HCT116 (cell line): ENCODE measurements at regions not wholly inside any gene's neighbourhood (a gene's known extent, or its start where the extent isn't known, plus 50 kb on each side); places are given as distances from the start of the nearest gene placed in this dataset.

ENCODE experiments used
- ATAC-seq: fragments of 200-7000 bp; cut with Tn5 transposase; 2 replicates; pipeline ENCODE4 v1.9.1; 2020; ENCODE audit warnings: mild to moderate bottlenecking, moderate library complexity
- BruUV-seq: library from RNA; stranded (reverse); fragments of 400-500 nt; replicated peaks from 2 replicates; lab custom pipeline; 2021; lab: Mats Ljungman, UMichigan
- CTCF ChIA-PET: fragments of 300-600 bp; sonication (Branson Sonifier 250); formaldehyde crosslinking; loops from one replicate; lab custom pipeline; 2021; ENCODE audit warnings: antibody characterized with exemption; lab: Charles Lee
- POLR2A ChIA-PET: fragments of 300-600, 350-600 bp; sonication (Branson Sonifier 250); formaldehyde crosslinking; loops from one replicate; lab custom pipeline; 2021; ENCODE audit warnings: antibody characterized with exemption; lab: Charles Lee
- RAD21 ChIA-PET, 2 experiments: fragments of 300-600 bp; sonication (Branson Sonifier 250); formaldehyde crosslinking; loops; one replicate each; lab custom pipeline; 2023; ENCODE audit warnings: low total read pairs in 2 of 2; ENCODE audit not compliant: uncharacterized antibody in 2 of 2, unreplicated experiment in 2 of 2, low non-redundant PET in 1 of 2; lab: Charles Lee
- DNase-seq: peaks from one replicate; pipeline ENCODE4 v3.0.0-alpha.2; 2010; ENCODE audit warnings: low read depth, low spot score
- H2AFZ ChIP-seq: fragments of 200-600 bp; shearing (Covaris generic), sonication (generic); 2 replicates; pipeline ENCODE4 v1.6.1; 2017; ENCODE audit warnings: low read depth, mixed run types, mixed read lengths, antibody characterized with exemption, low read length; ENCODE audit not compliant: poor library complexity, severe bottlenecking
- H3K27ac ChIP-seq: 2 replicates; pipeline ENCODE4 v1.5.1; 2012; ENCODE audit warnings: low read depth, low read length
- H3K27me3 ChIP-seq: fragments of 200-600 bp; sonication (generic); 2 replicates; pipeline ENCODE4 v1.6.1; 2016; ENCODE audit warnings: mixed run types, low read length, mixed read lengths; ENCODE audit not compliant: insufficient read depth
- H3K36me3 ChIP-seq, 2 experiments: fragments of 200-500 bp in 1 of 2; fragments of 200-600 bp in 1 of 2; sonication (Bioruptor generic) in 1 of 2; sonication (generic) in 1 of 2; 2 replicates each; pipeline versions ENCODE4 v1.5.1 to v1.6.1; 2014 to 2016; ENCODE audit warnings: low read length in 2 of 2, inconsistent platforms in 1 of 2, mixed read lengths in 1 of 2, mixed run types in 1 of 2; ENCODE audit not compliant: insufficient read depth in 2 of 2, control insufficient read depth in 1 of 2
- H3K4me1 ChIP-seq, 2 experiments: fragments of 200-600 bp in 1 of 2; sonication (generic) in 1 of 2; 2 replicates each; pipeline versions ENCODE4 v1.5.1 to v1.6.1; 2012 to 2017; ENCODE audit warnings: low read length in 2 of 2, inconsistent platforms in 1 of 2, mild to moderate bottlenecking in 1 of 2, mixed read lengths in 1 of 2, mixed run types in 1 of 2, moderate library complexity in 1 of 2; ENCODE audit not compliant: insufficient read depth in 2 of 2, control insufficient read depth in 1 of 2
- H3K4me2 ChIP-seq: fragments of 200-600 bp; sonication (generic); 2 replicates; pipeline ENCODE4 v1.6.1; 2017; ENCODE audit warnings: mixed run types, low read length, mixed read lengths
- H3K4me3 ChIP-seq, 2 experiments: fragments of 200-600 bp in 1 of 2; sonication (generic) in 1 of 2; replicated peaks in 1 of 2; 2 replicates each; pipeline ENCODE4 v1.5.1; 2011 to 2016; ENCODE audit warnings: low read length in 2 of 2, control low read depth in 1 of 2, low read depth in 1 of 2, mild to moderate bottlenecking in 1 of 2, mixed read lengths in 1 of 2, mixed run types in 1 of 2
- H3K79me2 ChIP-seq: fragments of 200-600 bp; sonication (generic); 2 replicates; pipeline ENCODE4 v1.6.1; 2017; ENCODE audit warnings: mild to moderate bottlenecking, mixed run types, low read length, moderate library complexity, mixed read lengths; ENCODE audit not compliant: insufficient read depth
- H3K9ac ChIP-seq: fragments of 200-600 bp; sonication (generic); 2 replicates; pipeline ENCODE4 v1.6.1; 2016; ENCODE audit warnings: low read length, mixed read lengths
- H3K9me2 ChIP-seq: fragments of 200-600 bp; sonication (generic), shearing (Covaris generic); 2 replicates; pipeline ENCODE4 v1.6.1; 2017; ENCODE audit warnings: mixed run types, mild to moderate bottlenecking, moderate library complexity; ENCODE audit not compliant: insufficient read depth
- H3K9me3 ChIP-seq, 2 experiments: fragments of 200-500 bp in 1 of 2; fragments of 200-600 bp in 1 of 2; sonication (Bioruptor generic) in 1 of 2; sonication (generic) in 1 of 2; 2 replicates each; pipeline ENCODE4 v1.6.1; 2014 to 2017; ENCODE audit warnings: low read length in 2 of 2, mixed read lengths in 2 of 2, inconsistent platforms in 1 of 2, low read depth in 1 of 2, mild to moderate bottlenecking in 1 of 2, mixed run types in 1 of 2, moderate library complexity in 1 of 2; ENCODE audit not compliant: control insufficient read depth in 1 of 2, insufficient read depth in 1 of 2
- H4K20me1 ChIP-seq: fragments of 200-600 bp; sonication (generic), shearing (Covaris generic); 2 replicates; pipeline ENCODE4 v1.6.1; 2017; ENCODE audit warnings: mixed run types, mild to moderate bottlenecking, moderate library complexity; ENCODE audit not compliant: insufficient read depth
- CBX3 ChIP-seq: IDR thresholded peaks from 2 replicates; pipeline ENCODE4 v1.6.1; 2012; ENCODE audit warnings: low read depth
- EGR1 ChIP-seq: IDR thresholded peaks from 2 replicates; pipeline ENCODE4 v1.6.1; 2012; ENCODE audit warnings: low read depth
- ELF1 ChIP-seq: IDR thresholded peaks from 2 replicates; pipeline ENCODE4 v1.6.1; 2012; ENCODE audit warnings: low read depth, borderline replicate concordance
- EZH2 ChIP-seq: fragments of 200-600 bp; sonication (generic); IDR thresholded peaks from 2 replicates; pipeline ENCODE4 v1.6.1; 2017; ENCODE audit warnings: antibody characterized with exemption, mixed run types
- EZH2phosphoT487 ChIP-seq: fragments of 200-600 bp; IDR thresholded peaks from 2 replicates; pipeline ENCODE4 v1.6.1; 2018; ENCODE audit warnings: antibody characterized with exemption, borderline replicate concordance
- JUND ChIP-seq: IDR thresholded peaks from 2 replicates; pipeline ENCODE4 v1.6.1; 2012
- POLR2AphosphoS5 ChIP-seq: IDR thresholded peaks from 2 replicates; pipeline ENCODE4 v1.6.1; 2011; ENCODE audit warnings: mild to moderate bottlenecking, low read depth, low read length, moderate library complexity
- SIN3A ChIP-seq: IDR thresholded peaks from 2 replicates; pipeline ENCODE4 v1.6.1; 2012; ENCODE audit warnings: low read depth
- SP1 ChIP-seq: IDR thresholded peaks from 2 replicates; pipeline ENCODE4 v1.6.1; 2012; ENCODE audit warnings: low read depth
- TCF7L2 ChIP-seq: IDR thresholded peaks from 2 replicates; pipeline ENCODE4 v1.7.0; 2011; ENCODE audit warnings: borderline replicate concordance, inconsistent platforms; ENCODE audit not compliant: insufficient read depth, insufficient read length; ENCODE audit errors: extremely low read depth
- YY1 ChIP-seq: IDR thresholded peaks from 2 replicates; pipeline ENCODE4 v1.6.1; 2011; ENCODE audit warnings: low read length, low read depth, moderate library complexity, mild to moderate bottlenecking; ENCODE audit not compliant: insufficient replicate concordance; ENCODE audit errors: extremely low read depth
- ZFX ChIP-seq: fragments of 450-650 bp; IDR thresholded peaks from 2 replicates; pipeline ENCODE4 v1.6.1; 2017
- intact Hi-C: fragments of 100-400 bp; cut with micrococcal nuclease; formaldehyde crosslinking; loops from 2 replicates; pipeline ENCODE4 v1.10.0; 2022
- TF ChIP-seq, protein P1 (sequence below): IDR thresholded peaks from 2 replicates; pipeline ENCODE4 v1.6.1; 2012
- TF ChIP-seq, protein P2 (sequence below): IDR thresholded peaks from 2 replicates; pipeline ENCODE4 v1.6.1; 2012
- TF ChIP-seq, protein P3 (sequence below), 3 experiments: fragments of 200-600 bp in 1 of 3; sonication (generic) in 1 of 3; IDR thresholded peaks in 2 of 3; conservative IDR thresholded peaks in 1 of 3; 2 replicates each; pipeline ENCODE4 v1.5.1; 2012 to 2017; ENCODE audit warnings: low read depth in 2 of 3, low read length in 2 of 3, antibody characterized with exemption in 1 of 3, borderline replicate concordance in 1 of 3, control low read depth in 1 of 3, mild to moderate bottlenecking in 1 of 3, mixed read lengths in 1 of 3, mixed run types in 1 of 3, moderate library complexity in 1 of 3; ENCODE audit not compliant: insufficient read depth in 1 of 3
- TF ChIP-seq, protein P4 (sequence below): IDR thresholded peaks from 2 replicates; pipeline ENCODE4 v1.6.1; 2012; ENCODE audit warnings: low read depth

DNA sequence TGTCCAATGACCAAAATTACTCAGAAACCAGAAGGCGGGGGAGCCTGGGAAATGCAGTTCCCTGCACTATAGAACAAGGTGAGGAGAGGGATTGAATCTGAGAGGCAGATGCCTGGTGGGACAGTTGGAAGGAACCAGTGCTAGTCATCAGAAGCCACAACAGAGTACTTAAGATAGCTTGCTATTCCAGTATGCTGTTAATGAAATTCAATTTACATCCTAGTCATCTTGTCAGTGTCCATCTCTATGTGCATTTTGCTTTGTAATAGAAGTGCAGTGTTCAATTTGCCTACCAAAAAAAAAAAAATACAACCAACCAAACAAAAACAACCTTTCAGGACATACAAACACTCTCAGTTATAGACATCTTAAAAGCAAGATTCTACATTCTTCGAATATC lies 679.1 kb upstream of the CPEB2 start:
- no TSS peak for BruUV-seq
- CTCF ChIA-PET: no interaction called here
- POLR2A ChIA-PET: no interaction called here
- Histone ChIP-seq H2AFZ (no peak overlapping the region), H3K27ac (no peak overlapping the region), H3K9ac (no peak overlapping the region), H3K9me2 (no peaks in the 10 kb centered on the region), H3K4me1 (no peaks in the 10 kb centered on the region), H4K20me1 (no peaks in the 10 kb centered on the region), H3K4me2 (no peak overlapping the region), H3K9me3 (peaks cover 0 to 6% of the 10 kb centered on the region in 2 experiments; a peak in 2 of 4 replicates), H3K79me2 (no peaks in the 10 kb centered on the region), H3K36me3 (no peaks in the 10 kb centered on the region), H3K4me3 (no peak overlapping the region), H3K27me3 (no peaks in the 10 kb centered on the region)
- RAD21 ChIA-PET: no interaction called here
- no peak for DNase-seq
- intact Hi-C loops: no loop called here
- ATAC-seq: no peak
- TF ChIP-seq ZFX (no peak), SP1 (no peak), JUND (no peak), TCF7L2 (no peak), SIN3A (no peak), EZH2phosphoT487 (no peak), ELF1 (no peak), EGR1 (no peak), POLR2AphosphoS5 (no peak), CBX3 (no peak), YY1 (no peak), EZH2 (no peak)
- TF ChIP-seq, protein P1, sequence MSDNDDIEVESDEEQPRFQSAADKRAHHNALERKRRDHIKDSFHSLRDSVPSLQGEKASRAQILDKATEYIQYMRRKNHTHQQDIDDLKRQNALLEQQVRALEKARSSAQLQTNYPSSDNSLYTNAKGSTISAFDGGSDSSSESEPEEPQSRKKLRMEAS: no peak
- TF ChIP-seq, protein P2, sequence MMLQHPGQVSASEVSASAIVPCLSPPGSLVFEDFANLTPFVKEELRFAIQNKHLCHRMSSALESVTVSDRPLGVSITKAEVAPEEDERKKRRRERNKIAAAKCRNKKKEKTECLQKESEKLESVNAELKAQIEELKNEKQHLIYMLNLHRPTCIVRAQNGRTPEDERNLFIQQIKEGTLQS: no peak
- TF ChIP-seq, protein P3, sequence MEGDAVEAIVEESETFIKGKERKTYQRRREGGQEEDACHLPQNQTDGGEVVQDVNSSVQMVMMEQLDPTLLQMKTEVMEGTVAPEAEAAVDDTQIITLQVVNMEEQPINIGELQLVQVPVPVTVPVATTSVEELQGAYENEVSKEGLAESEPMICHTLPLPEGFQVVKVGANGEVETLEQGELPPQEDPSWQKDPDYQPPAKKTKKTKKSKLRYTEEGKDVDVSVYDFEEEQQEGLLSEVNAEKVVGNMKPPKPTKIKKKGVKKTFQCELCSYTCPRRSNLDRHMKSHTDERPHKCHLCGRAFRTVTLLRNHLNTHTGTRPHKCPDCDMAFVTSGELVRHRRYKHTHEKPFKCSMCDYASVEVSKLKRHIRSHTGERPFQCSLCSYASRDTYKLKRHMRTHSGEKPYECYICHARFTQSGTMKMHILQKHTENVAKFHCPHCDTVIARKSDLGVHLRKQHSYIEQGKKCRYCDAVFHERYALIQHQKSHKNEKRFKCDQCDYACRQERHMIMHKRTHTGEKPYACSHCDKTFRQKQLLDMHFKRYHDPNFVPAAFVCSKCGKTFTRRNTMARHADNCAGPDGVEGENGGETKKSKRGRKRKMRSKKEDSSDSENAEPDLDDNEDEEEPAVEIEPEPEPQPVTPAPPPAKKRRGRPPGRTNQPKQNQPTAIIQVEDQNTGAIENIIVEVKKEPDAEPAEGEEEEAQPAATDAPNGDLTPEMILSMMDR (IDR thresholded peaks at IDR 0.05 in 2 of 3, conservative IDR thresholded peaks at IDR 0.05 in 1 of 3; ENCODE audit: borderline replicate concordance in 1 of 3, insufficient read depth in 1 of 3, low read depth in 2 of 3, low read length in 2 of 3): no peak
- TF ChIP-seq, protein P4, sequence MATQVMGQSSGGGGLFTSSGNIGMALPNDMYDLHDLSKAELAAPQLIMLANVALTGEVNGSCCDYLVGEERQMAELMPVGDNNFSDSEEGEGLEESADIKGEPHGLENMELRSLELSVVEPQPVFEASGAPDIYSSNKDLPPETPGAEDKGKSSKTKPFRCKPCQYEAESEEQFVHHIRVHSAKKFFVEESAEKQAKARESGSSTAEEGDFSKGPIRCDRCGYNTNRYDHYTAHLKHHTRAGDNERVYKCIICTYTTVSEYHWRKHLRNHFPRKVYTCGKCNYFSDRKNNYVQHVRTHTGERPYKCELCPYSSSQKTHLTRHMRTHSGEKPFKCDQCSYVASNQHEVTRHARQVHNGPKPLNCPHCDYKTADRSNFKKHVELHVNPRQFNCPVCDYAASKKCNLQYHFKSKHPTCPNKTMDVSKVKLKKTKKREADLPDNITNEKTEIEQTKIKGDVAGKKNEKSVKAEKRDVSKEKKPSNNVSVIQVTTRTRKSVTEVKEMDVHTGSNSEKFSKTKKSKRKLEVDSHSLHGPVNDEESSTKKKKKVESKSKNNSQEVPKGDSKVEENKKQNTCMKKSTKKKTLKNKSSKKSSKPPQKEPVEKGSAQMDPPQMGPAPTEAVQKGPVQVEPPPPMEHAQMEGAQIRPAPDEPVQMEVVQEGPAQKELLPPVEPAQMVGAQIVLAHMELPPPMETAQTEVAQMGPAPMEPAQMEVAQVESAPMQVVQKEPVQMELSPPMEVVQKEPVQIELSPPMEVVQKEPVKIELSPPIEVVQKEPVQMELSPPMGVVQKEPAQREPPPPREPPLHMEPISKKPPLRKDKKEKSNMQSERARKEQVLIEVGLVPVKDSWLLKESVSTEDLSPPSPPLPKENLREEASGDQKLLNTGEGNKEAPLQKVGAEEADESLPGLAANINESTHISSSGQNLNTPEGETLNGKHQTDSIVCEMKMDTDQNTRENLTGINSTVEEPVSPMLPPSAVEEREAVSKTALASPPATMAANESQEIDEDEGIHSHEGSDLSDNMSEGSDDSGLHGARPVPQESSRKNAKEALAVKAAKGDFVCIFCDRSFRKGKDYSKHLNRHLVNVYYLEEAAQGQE: no peak
